ENCODE measurements at regions not wholly inside any gene's neighbourhood (a gene's known extent, or its start where the extent isn't known, plus 50 kb on each side); places are given as distances from the start of the nearest gene placed in this dataset.

GRCh38 chr4:43837604-43838003 lies 611.0 kb downstream of the KCTD8 start:
- DNase-seq, result no peak

GRCh38 chr4:43842594-43842993 lies 606.0 kb downstream of the KCTD8 start:
- DNase-seq, result no peak

GRCh38 chr4:43843501-43843900 lies 605.1 kb downstream of the KCTD8 start:
- no peak for DNase-seq

GRCh38 chr4:43846111-43846587 lies 602.5 kb downstream of the KCTD8 start:
- no peak for DNase-seq

- no peak for DNase-seq
Observed at GRCh38 chr4:43853565-43854264, 594.9 kb downstream of the KCTD8 start.

GRCh38 chr4:43855283-43855682 lies 593.3 kb downstream of the KCTD8 start:
- no peak for DNase-seq

GRCh38 chr4:43864616-43865146 lies 583.9 kb downstream of the KCTD8 start:
- DNase-seq, result no peak

GRCh38 chr4:43867908-43868307 lies 580.7 kb downstream of the KCTD8 start:
- DNase-seq, result no peak

- no peak for DNase-seq
Observed at GRCh38 chr4:43875655-43876054, 573.0 kb downstream of the KCTD8 start.

GRCh38 chr4:43882470-43882869 lies 566.1 kb downstream of the KCTD8 start:
- DNase-seq, result no peak

- no peak for DNase-seq
Observed at GRCh38 chr4:43886196-43886595, 562.4 kb downstream of the KCTD8 start.

- no peak for DNase-seq
Observed at GRCh38 chr4:43898836-43899235, 549.8 kb downstream of the KCTD8 start.

GRCh38 chr4:43903456-43903855 lies 545.2 kb downstream of the KCTD8 start:
- no peak for DNase-seq

- no peak for DNase-seq
Observed at GRCh38 chr4:43918377-43918776, 530.2 kb downstream of the KCTD8 start.

GRCh38 chr4:43932448-43932847 lies 516.2 kb downstream of the KCTD8 start:
- DNase-seq, result no peak

- DNase-seq, result no peak
Observed at GRCh38 chr4:43943998-43944397, 504.6 kb downstream of the KCTD8 start.

- no peak for DNase-seq
Observed at GRCh38 chr4:43959976-43960375, 488.6 kb downstream of the KCTD8 start.

- no peak for DNase-seq
Observed at GRCh38 chr4:43968011-43968410, 480.6 kb downstream of the KCTD8 start.

GRCh38 chr4:43983610-43984009 lies 465.0 kb downstream of the KCTD8 start:
- no peak for DNase-seq

- no peak for DNase-seq
Observed at GRCh38 chr4:43987331-43987944, 461.2 kb downstream of the KCTD8 start.

GRCh38 chr4:43990551-43990950 lies 458.1 kb downstream of the KCTD8 start:
- DNase-seq, result no peak

- DNase-seq, result no peak
Observed at GRCh38 chr4:43990963-43991362, 457.6 kb downstream of the KCTD8 start.

- DNase-seq, result no peak
Observed at GRCh38 chr4:43992552-43992951, 456.1 kb downstream of the KCTD8 start.

- no peak for DNase-seq
Observed at GRCh38 chr4:43993196-43993902, 455.3 kb downstream of the KCTD8 start.

Data from EL (cell line).